ENCODE measurements at regions not wholly inside any gene's neighbourhood (a gene's known extent, or its start where the extent isn't known, plus 50 kb on each side); places are given as distances from the start of the nearest gene placed in this dataset.
"Not testable (repeated sequence)": the region's sequence is repeated elsewhere in the genome, so short reads cannot be mapped to it uniquely, and the experiment has no call there.

DNA sequence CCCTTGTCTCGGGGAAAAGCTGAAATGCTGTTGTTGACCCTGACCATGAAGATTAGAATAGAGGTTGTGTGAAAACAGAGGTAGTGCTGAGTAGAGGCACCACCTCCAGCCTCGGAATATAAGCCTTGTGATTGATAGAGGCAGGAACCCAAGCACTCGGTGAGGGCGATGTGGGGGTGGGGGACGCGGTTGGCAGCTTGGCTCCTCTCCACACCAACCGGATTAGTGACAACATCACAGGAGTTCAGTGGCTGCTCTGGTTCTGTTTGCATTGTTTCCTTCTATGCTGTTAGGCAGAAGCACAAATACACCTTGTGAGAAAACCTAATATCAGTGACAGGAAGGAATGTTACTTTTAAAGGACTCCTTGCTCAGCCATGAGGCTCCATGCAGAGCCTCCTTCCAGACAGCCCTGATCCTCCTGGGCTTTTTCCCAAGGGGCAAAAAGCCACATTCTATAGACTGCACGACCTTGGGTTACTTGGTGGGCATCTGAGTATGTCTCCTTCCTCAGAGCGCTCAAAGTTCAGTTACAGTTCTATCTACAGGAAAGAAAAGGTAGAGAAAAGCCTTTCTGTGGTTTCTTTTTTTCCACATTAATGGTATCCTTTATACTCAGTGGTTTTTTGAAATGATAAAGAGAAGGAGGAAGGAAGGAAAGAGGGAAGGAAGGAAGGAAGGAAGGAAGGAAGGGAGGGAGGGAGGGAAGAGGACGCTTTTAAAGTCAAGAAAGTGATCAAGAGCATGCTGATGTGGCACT, 150.4 kb upstream of the NOCT start:
- WGBS, 5 donors = 20 to 34% (median 25%) methylated on average over 10 of the region's 10 CpGs
- Histone ChIP-seq H3K36me3 (no peaks in the 10 kb centered on the region), H3K27me3 (replicated peaks in 1 of 7) (peaks cover 0 to 9% (median 0%) of the 10 kb centered on the region in 7 donors), H3K9me3 (peaks cover 0 to 2% (median 0%) of the 10 kb centered on the region in 8 donors), H3K4me1 (no peaks in the 10 kb centered on the region), H3K27ac (no peak overlapping the region), H3K4me3 (no peak overlapping the region)
- intact Hi-C loops (cut with DNase I; ENCODE audit: low total_unique reads) = no loop called here
- no peak for DNase-seq
- no peak for TF ChIP-seq POLR2AphosphoS5 (IDR thresholded peaks at IDR 0.05)
- TF ChIP-seq POLR2A (IDR thresholded peaks at IDR 0.05) = no peak
- TF ChIP-seq, protein P1, sequence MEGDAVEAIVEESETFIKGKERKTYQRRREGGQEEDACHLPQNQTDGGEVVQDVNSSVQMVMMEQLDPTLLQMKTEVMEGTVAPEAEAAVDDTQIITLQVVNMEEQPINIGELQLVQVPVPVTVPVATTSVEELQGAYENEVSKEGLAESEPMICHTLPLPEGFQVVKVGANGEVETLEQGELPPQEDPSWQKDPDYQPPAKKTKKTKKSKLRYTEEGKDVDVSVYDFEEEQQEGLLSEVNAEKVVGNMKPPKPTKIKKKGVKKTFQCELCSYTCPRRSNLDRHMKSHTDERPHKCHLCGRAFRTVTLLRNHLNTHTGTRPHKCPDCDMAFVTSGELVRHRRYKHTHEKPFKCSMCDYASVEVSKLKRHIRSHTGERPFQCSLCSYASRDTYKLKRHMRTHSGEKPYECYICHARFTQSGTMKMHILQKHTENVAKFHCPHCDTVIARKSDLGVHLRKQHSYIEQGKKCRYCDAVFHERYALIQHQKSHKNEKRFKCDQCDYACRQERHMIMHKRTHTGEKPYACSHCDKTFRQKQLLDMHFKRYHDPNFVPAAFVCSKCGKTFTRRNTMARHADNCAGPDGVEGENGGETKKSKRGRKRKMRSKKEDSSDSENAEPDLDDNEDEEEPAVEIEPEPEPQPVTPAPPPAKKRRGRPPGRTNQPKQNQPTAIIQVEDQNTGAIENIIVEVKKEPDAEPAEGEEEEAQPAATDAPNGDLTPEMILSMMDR (IDR thresholded peaks at IDR 0.05 in 8 of 11, conservative IDR thresholded peaks at IDR 0.05 in 3 of 11) = no peak

DNA sequence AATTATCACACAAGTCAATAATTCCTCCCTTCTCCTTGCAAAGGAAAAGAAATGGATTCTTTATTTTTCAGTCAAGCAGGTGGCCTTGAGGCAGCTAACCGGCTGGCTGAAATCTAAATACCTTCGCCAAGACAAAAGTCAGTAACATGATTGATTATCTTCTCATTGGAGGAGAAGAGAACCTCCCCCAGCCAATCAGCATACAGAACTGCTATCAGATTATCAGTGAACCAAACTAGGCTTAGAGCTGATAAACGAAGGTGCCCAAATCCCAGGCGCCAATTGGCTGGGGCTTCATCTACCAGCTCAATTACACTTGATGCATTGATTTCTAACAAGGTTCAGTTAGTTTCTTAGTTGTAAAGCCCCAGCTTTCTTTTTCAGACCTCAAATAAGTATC, 152.4 kb upstream of the NOCT start:
- TF ChIP-seq, protein P1 (IDR thresholded peaks at IDR 0.05 in 8 of 11, conservative IDR thresholded peaks at IDR 0.05 in 3 of 11) = no peak
- TF ChIP-seq POLR2A (IDR thresholded peaks at IDR 0.05) (no peak), POLR2AphosphoS5 (IDR thresholded peaks at IDR 0.05) (no peak)
- peaks cover 0 to 3% (median 0%) of the 10 kb centered on the region in 8 donors for H3K9me3 ChIP-seq
- no peak overlapping the region for H3K4me3 ChIP-seq
- intact Hi-C loops (cut with DNase I; ENCODE audit: low total_unique reads) = no loop called here
- no peak overlapping the region for H3K27ac ChIP-seq
- H3K36me3 ChIP-seq = no peaks in the 10 kb centered on the region
- peaks cover 0 to 9% (median 0%) of the 10 kb centered on the region in 7 donors for H3K27me3 ChIP-seq (replicated peaks in 1 of 7)
- no peaks in the 10 kb centered on the region for H3K4me1 ChIP-seq
- DNase-seq = no peak
- 76 to 89% (median 81%) methylated on average over 4 of the region's 4 CpGs for WGBS, 5 donors

DNA sequence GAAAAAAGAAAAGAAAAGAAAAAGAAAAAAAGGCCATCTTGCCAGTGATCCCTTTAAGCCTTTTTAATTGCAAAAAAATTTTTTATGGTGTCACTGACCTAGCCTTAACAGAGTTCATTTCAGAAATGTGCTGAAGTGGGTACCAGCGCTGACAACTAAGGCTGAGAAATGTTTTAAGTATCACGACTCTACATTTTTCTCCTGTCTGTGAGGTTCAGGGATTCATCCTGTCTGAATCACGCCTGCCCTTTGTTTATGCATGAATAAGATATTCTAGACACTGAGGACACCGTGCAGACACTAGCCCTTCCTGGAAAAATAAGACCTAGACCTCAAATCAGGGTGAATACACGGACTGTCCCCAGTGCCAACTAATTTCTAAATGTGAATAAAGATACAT, 154.4 kb upstream of the NOCT start:
- H3K27ac ChIP-seq = no peak overlapping the region
- peaks cover 0 to 9% (median 0%) of the 10 kb centered on the region in 7 donors for H3K27me3 ChIP-seq (replicated peaks in 1 of 7)
- peaks cover 0 to 3% (median 0%) of the 10 kb centered on the region in 8 donors for H3K9me3 ChIP-seq
- intact Hi-C loops (cut with DNase I; ENCODE audit: low total_unique reads) = no loop called here
- H3K36me3 ChIP-seq = no peaks in the 10 kb centered on the region
- no peak overlapping the region for H3K4me3 ChIP-seq
- WGBS, 5 donors = 75 to 90% (median 78%) methylated on average over 5 of the region's 5 CpGs
- DNase-seq = no peak
- TF ChIP-seq, protein P1 (IDR thresholded peaks at IDR 0.05 in 8 of 11, conservative IDR thresholded peaks at IDR 0.05 in 3 of 11) = no peak
- TF ChIP-seq POLR2AphosphoS5 (IDR thresholded peaks at IDR 0.05) (no peak), POLR2A (IDR thresholded peaks at IDR 0.05) (no peak)
- no peaks in the 10 kb centered on the region for H3K4me1 ChIP-seq

DNA sequence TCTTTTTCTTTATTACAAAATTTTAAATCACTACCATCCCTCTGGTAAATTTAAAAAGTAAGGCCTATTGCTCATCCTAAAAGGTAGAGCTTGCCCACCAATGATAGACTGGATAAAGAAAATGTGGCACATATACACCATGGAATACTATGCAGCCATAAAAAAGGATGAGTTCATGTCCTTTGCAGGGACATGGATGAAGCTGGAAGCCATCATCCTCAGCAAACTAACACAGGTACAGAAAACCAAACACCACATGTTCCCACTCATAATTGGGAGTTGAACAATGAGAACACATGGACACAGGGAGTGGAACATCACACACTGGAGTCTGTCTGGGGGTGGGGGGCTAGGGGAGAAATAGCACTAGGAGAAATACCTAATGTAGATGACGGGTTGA, 155.2 kb upstream of the NOCT start:
- H3K36me3 ChIP-seq; DNase-seq; intact Hi-C loops (cut with DNase I; ENCODE audit: low total_unique reads); H3K4me3 ChIP-seq; H3K4me1 ChIP-seq; H3K9me3 ChIP-seq; H3K27ac ChIP-seq: not testable (repeated sequence)
- 88 to 92% (median 91%) methylated on average over 1 of the region's 1 CpG for WGBS, 5 donors
- peaks cover 0 to 12% (median 0%) of the 10 kb centered on the region in 7 donors for H3K27me3 ChIP-seq (replicated peaks in 1 of 7)
